Endothelial cell of umbilical vein (primary cell): ENCODE measurements at regions not wholly inside any gene's neighbourhood (a gene's known extent, or its start where the extent isn't known, plus 50 kb on each side); places are given as distances from the start of the nearest gene placed in this dataset.

Experiments used
- BruUV-seq: library from RNA; stranded (reverse); fragments of 400-500 nt; replicated peaks from 2 replicates; lab custom pipeline; 2021; lab: Mats Ljungman, UMichigan
- CTCF ChIA-PET: fragments of 300-600, 350-600 bp; sonication (Branson Sonifier 250); formaldehyde crosslinking; loops from one replicate; lab custom pipeline; 2021; ENCODE audit warnings: antibody characterized with exemption, inconsistent platforms; lab: Charles Lee
- POLR2A ChIA-PET: fragments of 300-600, 350-600 bp; sonication (Branson Sonifier 250); formaldehyde crosslinking; loops from one replicate; lab custom pipeline; 2021; ENCODE audit warnings: antibody characterized with exemption, inconsistent platforms; lab: Charles Lee
- DNase-seq: peaks from one replicate; pipeline ENCODE4 v3.0.0-alpha.2; 2011; ENCODE audit warnings: low read depth, low spot score
- FAIRE-seq: peaks from 2 replicates; lab custom pipeline; 2011; peaks lifted over from hg19 to GRCh38; lab: Jason Lieb, UNC
- H2AFZ ChIP-seq: 2 replicates; pipeline ENCODE4 v1.6.0; 2012; ENCODE audit warnings: low read depth, low read length, control low read depth, inconsistent platforms
- H3K27ac ChIP-seq: 2 replicates; pipeline ENCODE4 v1.5.1; 2011; ENCODE audit warnings: low read depth, mild to moderate bottlenecking, control low read depth, low read length, moderate library complexity; ENCODE audit not compliant: insufficient read depth
- H3K27me3 ChIP-seq, 2 experiments: 2 replicates each; pipeline versions ENCODE4 v1.6.0 to v1.6.1; 2011; ENCODE audit warnings: low read length in 2 of 2, mixed read lengths in 1 of 2; ENCODE audit not compliant: control insufficient read depth in 2 of 2, insufficient read depth in 2 of 2
- H3K36me3 ChIP-seq, 2 experiments: 2 replicates in 1 of 2; 3 replicates in 1 of 2; pipeline ENCODE4 v1.5.1; 2011; ENCODE audit warnings: low read length in 2 of 2, mild to moderate bottlenecking in 1 of 2, moderate library complexity in 1 of 2; ENCODE audit not compliant: control insufficient read depth in 2 of 2, insufficient read depth in 2 of 2; ENCODE audit errors: extremely low read depth in 1 of 2
- H3K4me1 ChIP-seq: 3 replicates; pipeline ENCODE4 v1.5.1; 2011; ENCODE audit warnings: mild to moderate bottlenecking, low read length; ENCODE audit not compliant: control insufficient read depth, insufficient read depth; ENCODE audit errors: extremely low read depth
- H3K4me2 ChIP-seq: 2 replicates; pipeline ENCODE4 v1.6.1; 2011; ENCODE audit warnings: low read length, control low read depth, mixed read lengths; ENCODE audit not compliant: insufficient read depth
- H3K4me3 ChIP-seq, 3 experiments: fragments of 200-600 bp in 1 of 3; sonication (generic), shearing (Covaris generic) in 1 of 3; replicated peaks in 1 of 3; 2 replicates each; pipeline ENCODE4 v1.5.1; 2011 to 2016; ENCODE audit warnings: control low read depth in 3 of 3, low read length in 3 of 3, mild to moderate bottlenecking in 2 of 3, inconsistent platforms in 1 of 3, low read depth in 1 of 3, moderate library complexity in 1 of 3; ENCODE audit not compliant: insufficient read depth in 1 of 3
- H3K79me2 ChIP-seq: 2 replicates; pipeline ENCODE4 v1.6.0; 2012; ENCODE audit warnings: low read length, inconsistent platforms; ENCODE audit not compliant: control insufficient read depth, insufficient read depth
- H3K9ac ChIP-seq: replicated peaks from 2 replicates; pipeline ENCODE3; 2011; ENCODE audit warnings: low read length, control low read depth; ENCODE audit not compliant: insufficient read depth; ENCODE audit errors: extremely low read depth
- H3K9me1 ChIP-seq: replicated peaks from 3 replicates; pipeline ENCODE4 v1.6.0; 2011; ENCODE audit warnings: mild to moderate bottlenecking, low read length; ENCODE audit not compliant: control insufficient read depth, insufficient read depth; ENCODE audit errors: extremely low read depth
- H3K9me3 ChIP-seq: replicated peaks from 2 replicates; pipeline ENCODE4 v1.5.1; 2012; ENCODE audit warnings: low read length, inconsistent platforms; ENCODE audit not compliant: control insufficient read depth, insufficient read depth
- H4K20me1 ChIP-seq: replicated peaks from 2 replicates; pipeline ENCODE3; 2011; ENCODE audit warnings: mild to moderate bottlenecking, low read length; ENCODE audit not compliant: control insufficient read depth, insufficient read depth; ENCODE audit errors: extremely low read depth
- CTCF ChIP-seq, 2 donors: IDR thresholded peaks; 1 replicate in 1 of 2; 2 replicates in 1 of 2; pipeline ENCODE4 v1.5.1; 2011; ENCODE audit warnings: low read length in 2 of 2, mild to moderate bottlenecking in 2 of 2, moderate library complexity in 2 of 2, control low read depth in 1 of 2, inconsistent platforms in 1 of 2, low read depth in 1 of 2; ENCODE audit not compliant: insufficient read depth in 1 of 2; ENCODE audit errors: extremely low read depth in 1 of 2
- EZH2 ChIP-seq: IDR thresholded peaks from 2 replicates; pipeline ENCODE4 v1.6.1; 2012; ENCODE audit warnings: borderline replicate concordance, low read depth, mild to moderate bottlenecking, moderate library complexity, low read length, inconsistent platforms; ENCODE audit not compliant: severe bottlenecking
- FOS ChIP-seq: IDR thresholded peaks from 2 replicates; pipeline ENCODE4 v1.6.1; 2011; ENCODE audit warnings: mild to moderate bottlenecking, low read length, moderate library complexity, borderline replicate concordance; ENCODE audit not compliant: insufficient read depth
- GATA2 ChIP-seq: IDR thresholded peaks from 2 replicates; pipeline ENCODE4 v1.7.0; 2011; ENCODE audit warnings: low read depth, mild to moderate bottlenecking, moderate library complexity, mixed read lengths, low read length; ENCODE audit not compliant: insufficient read length, insufficient read depth
- JUN ChIP-seq: IDR thresholded peaks from 2 replicates; pipeline ENCODE4 v1.6.1; 2011; ENCODE audit warnings: borderline replicate concordance, low read depth; ENCODE audit not compliant: insufficient read length, insufficient read depth
- MYC ChIP-seq: IDR thresholded peaks from one replicate; pipeline ENCODE4 v1.6.1; 2011; ENCODE audit warnings: mild to moderate bottlenecking, low read depth, low read length
- POLR2A ChIP-seq: IDR thresholded peaks from 2 replicates; pipeline ENCODE4 v1.6.1; 2012; ENCODE audit warnings: low read depth, mild to moderate bottlenecking, control low read depth, low read length
- POLR2AphosphoS5 ChIP-seq: IDR thresholded peaks from 2 replicates; pipeline ENCODE4 v1.6.1; 2012; ENCODE audit warnings: low read depth, mild to moderate bottlenecking, control low read depth, low read length, moderate library complexity; ENCODE audit not compliant: insufficient read depth
- dilution Hi-C: fragments of 300-500 bp; cut with MboI; formaldehyde crosslinking; loops from one replicate; pipeline ENCODE4 v1.15.0; 2019; ENCODE audit warnings: low sequenced_read_pairs; ENCODE audit not compliant: extremely low pct_ligation_motif_present
- intact Hi-C: fragments of 100-400 bp; cut with micrococcal nuclease; formaldehyde crosslinking; loops from one replicate; pipeline ENCODE4 v1.10.0; 2022
- TF ChIP-seq, protein P1 (sequence below): IDR thresholded peaks from 2 replicates; pipeline ENCODE4 v1.6.1; 2011; ENCODE audit not compliant: insufficient read depth, insufficient read length

DNA sequence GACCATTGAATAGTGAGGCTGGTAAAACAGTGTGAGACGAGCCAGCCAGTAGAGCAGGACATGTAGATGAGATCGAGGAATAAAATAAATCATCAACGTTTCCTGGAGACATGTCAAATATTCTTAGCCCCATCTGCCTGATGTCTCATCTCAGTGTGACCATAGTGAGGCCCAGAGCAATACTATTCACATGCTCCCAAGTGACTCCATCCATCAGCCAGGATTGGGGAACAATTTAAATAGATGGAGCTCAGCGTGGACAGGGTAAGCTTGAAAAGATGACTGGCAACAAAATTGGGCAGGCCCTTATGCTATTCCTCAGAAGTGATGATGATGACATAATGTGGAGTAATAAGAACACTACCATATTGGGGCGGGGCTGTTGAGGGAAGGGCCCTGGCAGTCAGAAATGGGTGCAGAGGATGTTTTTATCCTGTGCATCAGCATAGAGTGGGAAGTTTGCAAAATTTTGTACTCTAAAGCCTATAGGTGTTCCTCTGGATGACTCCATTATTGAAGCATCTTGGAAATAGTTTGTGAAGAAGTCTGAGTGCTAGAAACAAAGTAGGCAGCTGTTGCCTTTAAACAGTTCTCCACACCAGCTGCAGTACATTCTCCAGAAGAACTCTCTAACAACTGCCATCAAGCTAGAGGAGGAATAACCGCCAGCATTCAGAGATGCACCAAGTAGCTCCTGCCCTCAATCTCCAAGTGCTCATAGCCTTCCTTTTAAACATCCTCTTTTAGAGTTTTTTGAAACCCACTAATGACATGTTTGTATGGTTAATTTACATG lies 333.0 kb downstream of the DCHS2 start:
- ChIA-PET POLR2A (no interaction called here), CTCF (no interaction called here)
- FAIRE-seq (no peak), DNase-seq (no peak)
- no TSS peak for BruUV-seq
- TF ChIP-seq, protein P1, sequence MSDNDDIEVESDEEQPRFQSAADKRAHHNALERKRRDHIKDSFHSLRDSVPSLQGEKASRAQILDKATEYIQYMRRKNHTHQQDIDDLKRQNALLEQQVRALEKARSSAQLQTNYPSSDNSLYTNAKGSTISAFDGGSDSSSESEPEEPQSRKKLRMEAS: no peak
- no peak for TF ChIP-seq FOS
- TF ChIP-seq POLR2AphosphoS5: no peak
- no peak for TF ChIP-seq JUN
- TF ChIP-seq CTCF (IDR thresholded peaks at IDR 0.05; ENCODE audit: extremely low read depth in 1 of 2, insufficient read depth in 1 of 2, low read depth in 1 of 2, low read length in 2 of 2): no peak
- TF ChIP-seq POLR2A: no peak
- TF ChIP-seq MYC: no peak
- TF ChIP-seq GATA2: no peak
- TF ChIP-seq EZH2: no peak
- intact Hi-C loops: no loop called here
- Histone ChIP-seq H3K9me1 (no peaks in the 10 kb centered on the region), H3K27me3 (no peaks in the 10 kb centered on the region), H4K20me1 (no peaks in the 10 kb centered on the region), H3K79me2 (no peaks in the 10 kb centered on the region), H3K36me3 (no peaks in the 10 kb centered on the region), H3K4me2 (no peak overlapping the region), H3K4me1 (no peaks in the 10 kb centered on the region), H3K27ac (no peak overlapping the region), H2AFZ (no peak overlapping the region), H3K4me3 (no peak overlapping the region), H3K9ac (no peak overlapping the region), H3K9me3 (no peaks in the 10 kb centered on the region)
- dilution Hi-C loops: no loop called here
